ENCODE measurements at regions not wholly inside any gene's neighbourhood (a gene's known extent, or its start where the extent isn't known, plus 50 kb on each side); places are given as distances from the start of the nearest gene placed in this dataset.

DNA sequence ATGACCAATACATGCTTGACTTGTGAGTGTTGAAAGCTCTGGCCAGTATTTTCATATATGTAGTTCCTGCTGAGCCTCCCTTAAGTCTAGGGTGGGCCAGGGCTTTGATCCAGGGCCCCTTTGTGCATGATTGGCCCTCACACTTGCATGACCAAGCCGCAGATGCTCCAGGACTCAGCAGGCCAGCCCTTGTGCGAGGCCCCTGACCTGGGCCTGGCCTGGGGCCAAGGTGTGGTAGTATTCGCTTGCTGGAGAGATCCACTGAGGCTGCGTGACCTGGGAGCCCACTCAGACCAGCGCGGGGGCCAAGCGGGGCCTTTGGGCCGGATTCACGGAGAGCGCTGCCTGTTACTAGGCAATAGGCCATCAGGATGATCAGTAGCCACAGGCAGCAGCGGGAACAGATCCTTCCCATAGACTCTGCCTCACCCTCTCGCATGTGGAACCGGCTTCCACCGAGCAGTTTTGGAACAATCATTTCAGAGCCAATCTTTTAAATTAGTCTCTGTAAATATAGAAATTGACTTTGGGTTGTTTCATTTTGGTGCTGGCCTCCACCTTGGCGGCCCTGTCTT is 79.0 kb upstream of the PTCH1 start:
- Mint-ChIP-seq H3K4me1 (no peaks in the 10 kb centered on the region), H3K36me3 (no peaks in the 10 kb centered on the region), H3K27ac (no peak overlapping the region), H3K27me3 (ENCODE audit: low read depth) (no peaks in the 10 kb centered on the region), H3K9me3 (no peaks in the 10 kb centered on the region), H3K4me3 (no peak overlapping the region)
- TF ChIP-seq, protein P1, sequence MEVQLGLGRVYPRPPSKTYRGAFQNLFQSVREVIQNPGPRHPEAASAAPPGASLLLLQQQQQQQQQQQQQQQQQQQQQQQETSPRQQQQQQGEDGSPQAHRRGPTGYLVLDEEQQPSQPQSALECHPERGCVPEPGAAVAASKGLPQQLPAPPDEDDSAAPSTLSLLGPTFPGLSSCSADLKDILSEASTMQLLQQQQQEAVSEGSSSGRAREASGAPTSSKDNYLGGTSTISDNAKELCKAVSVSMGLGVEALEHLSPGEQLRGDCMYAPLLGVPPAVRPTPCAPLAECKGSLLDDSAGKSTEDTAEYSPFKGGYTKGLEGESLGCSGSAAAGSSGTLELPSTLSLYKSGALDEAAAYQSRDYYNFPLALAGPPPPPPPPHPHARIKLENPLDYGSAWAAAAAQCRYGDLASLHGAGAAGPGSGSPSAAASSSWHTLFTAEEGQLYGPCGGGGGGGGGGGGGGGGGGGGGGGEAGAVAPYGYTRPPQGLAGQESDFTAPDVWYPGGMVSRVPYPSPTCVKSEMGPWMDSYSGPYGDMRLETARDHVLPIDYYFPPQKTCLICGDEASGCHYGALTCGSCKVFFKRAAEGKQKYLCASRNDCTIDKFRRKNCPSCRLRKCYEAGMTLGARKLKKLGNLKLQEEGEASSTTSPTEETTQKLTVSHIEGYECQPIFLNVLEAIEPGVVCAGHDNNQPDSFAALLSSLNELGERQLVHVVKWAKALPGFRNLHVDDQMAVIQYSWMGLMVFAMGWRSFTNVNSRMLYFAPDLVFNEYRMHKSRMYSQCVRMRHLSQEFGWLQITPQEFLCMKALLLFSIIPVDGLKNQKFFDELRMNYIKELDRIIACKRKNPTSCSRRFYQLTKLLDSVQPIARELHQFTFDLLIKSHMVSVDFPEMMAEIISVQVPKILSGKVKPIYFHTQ (CRISPR knock-in tag; IDR thresholded peaks at IDR 0.05): no peak
- TF ChIP-seq ZNF121 (CRISPR knock-in tag; IDR thresholded peaks at IDR 0.05) (no peak), JUN (CRISPR knock-in tag; IDR thresholded peaks at IDR 0.05) (no peak), FOXK1 (CRISPR knock-in tag; IDR thresholded peaks at IDR 0.05) (no peak), HMGA2 (CRISPR knock-in tag; IDR thresholded peaks at IDR 0.05) (no peak), ATF1 (CRISPR knock-in tag; IDR thresholded peaks at IDR 0.05) (no peak), ZNF263 (CRISPR knock-in tag; IDR thresholded peaks at IDR 0.05; ENCODE audit: low read depth) (no peak), NFYB (CRISPR knock-in tag; conservative IDR thresholded peaks at IDR 0.05; ENCODE audit: low read depth) (no peak)
- TF ChIP-seq, protein P2, sequence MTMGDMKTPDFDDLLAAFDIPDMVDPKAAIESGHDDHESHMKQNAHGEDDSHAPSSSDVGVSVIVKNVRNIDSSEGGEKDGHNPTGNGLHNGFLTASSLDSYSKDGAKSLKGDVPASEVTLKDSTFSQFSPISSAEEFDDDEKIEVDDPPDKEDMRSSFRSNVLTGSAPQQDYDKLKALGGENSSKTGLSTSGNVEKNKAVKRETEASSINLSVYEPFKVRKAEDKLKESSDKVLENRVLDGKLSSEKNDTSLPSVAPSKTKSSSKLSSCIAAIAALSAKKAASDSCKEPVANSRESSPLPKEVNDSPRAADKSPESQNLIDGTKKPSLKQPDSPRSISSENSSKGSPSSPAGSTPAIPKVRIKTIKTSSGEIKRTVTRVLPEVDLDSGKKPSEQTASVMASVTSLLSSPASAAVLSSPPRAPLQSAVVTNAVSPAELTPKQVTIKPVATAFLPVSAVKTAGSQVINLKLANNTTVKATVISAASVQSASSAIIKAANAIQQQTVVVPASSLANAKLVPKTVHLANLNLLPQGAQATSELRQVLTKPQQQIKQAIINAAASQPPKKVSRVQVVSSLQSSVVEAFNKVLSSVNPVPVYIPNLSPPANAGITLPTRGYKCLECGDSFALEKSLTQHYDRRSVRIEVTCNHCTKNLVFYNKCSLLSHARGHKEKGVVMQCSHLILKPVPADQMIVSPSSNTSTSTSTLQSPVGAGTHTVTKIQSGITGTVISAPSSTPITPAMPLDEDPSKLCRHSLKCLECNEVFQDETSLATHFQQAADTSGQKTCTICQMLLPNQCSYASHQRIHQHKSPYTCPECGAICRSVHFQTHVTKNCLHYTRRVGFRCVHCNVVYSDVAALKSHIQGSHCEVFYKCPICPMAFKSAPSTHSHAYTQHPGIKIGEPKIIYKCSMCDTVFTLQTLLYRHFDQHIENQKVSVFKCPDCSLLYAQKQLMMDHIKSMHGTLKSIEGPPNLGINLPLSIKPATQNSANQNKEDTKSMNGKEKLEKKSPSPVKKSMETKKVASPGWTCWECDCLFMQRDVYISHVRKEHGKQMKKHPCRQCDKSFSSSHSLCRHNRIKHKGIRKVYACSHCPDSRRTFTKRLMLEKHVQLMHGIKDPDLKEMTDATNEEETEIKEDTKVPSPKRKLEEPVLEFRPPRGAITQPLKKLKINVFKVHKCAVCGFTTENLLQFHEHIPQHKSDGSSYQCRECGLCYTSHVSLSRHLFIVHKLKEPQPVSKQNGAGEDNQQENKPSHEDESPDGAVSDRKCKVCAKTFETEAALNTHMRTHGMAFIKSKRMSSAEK (CRISPR knock-in tag; IDR thresholded peaks at IDR 0.05; ENCODE audit: borderline replicate concordance): no peak
- ATAC-seq (no peak), DNase-seq (ENCODE audit: low spot score) (no peak)
- ChIA-PET POLR2A (no interaction called here), CTCF (interaction anchor here (1.1 kb wide), 1 partner anchor 17 kb away, joined by 4 read pairs; no protein-coding TSS in a partner anchor)

DNA sequence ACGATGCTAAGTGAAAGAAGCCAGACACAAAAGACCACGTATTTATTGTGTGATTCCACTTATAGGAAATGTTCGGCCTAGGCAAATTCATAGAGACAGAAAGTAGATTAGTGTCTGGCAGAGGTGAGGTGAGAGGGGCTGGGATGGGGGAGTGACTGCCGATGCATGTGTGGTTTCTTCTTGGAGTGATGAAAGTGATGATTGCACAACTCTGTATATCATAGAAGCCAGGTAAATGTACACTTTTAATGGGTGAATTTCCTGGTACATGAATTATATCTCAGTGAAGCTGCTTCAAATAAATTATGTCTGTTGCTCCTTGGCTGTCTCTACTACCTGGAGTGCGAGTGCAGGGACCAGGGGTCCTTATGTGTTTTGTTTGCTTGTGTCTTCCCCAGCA is 76.2 kb upstream of the PTCH1 start:
- no peak for ATAC-seq
- H3K36me3 Mint-ChIP-seq: no peaks in the 10 kb centered on the region
- no peaks in the 10 kb centered on the region for H3K9me3 Mint-ChIP-seq

DNA sequence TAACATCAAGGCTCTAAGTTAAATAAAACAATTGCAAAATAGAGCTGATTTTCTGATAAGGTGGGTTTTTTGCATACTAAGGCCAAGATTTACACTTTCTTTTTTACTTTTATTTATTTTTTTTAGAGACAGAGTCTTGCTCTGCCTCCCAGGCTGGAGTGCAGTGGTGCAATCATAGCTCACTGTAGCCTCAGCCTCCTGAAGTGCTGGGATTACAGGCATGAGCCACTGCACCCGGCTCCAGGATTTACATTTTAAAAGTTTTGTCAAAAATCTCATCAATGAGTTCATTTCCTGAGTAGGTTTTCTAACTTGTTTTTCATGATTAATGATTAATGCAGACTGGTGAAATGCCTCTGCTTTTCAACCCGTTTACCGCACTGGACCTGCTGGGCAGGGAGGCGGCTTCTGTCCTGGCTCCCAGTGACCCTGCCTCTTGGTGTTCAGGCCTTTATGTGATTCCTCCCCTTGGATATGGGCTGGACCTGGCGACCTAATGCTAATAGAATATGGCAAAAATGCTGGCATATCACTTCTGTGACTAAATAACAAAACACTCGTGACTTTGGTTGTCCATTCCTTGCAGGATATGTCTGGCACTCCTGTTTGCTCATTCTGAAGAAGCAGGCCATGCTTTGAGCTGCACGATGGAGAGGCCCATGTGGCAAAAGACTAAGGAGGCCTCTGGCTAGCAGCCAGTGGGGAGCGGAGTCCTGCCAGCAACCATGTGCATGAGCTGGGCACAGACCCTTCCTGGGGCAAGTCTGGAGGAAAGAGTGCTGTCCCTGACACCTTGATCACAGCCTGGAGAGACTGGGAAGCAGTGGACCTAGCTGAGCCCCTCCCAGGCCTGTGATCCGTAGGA is 72.2 kb upstream of the PTCH1 start:
- no peak for TF ChIP-seq FOXJ3 (CRISPR knock-in tag; IDR thresholded peaks at IDR 0.05; ENCODE audit: borderline replicate concordance)
- TF ChIP-seq SP1 (CRISPR knock-in tag; conservative IDR thresholded peaks at IDR 0.05): no peak
- no peak for TF ChIP-seq CBFB (CRISPR knock-in tag; IDR thresholded peaks at IDR 0.05; ENCODE audit: low read depth)
- ChIA-PET CTCF (no interaction called here), POLR2A (no interaction called here)
- DNase-seq (ENCODE audit: low spot score) (no peak), ATAC-seq (no peak)
- Mint-ChIP-seq H3K36me3 (no peaks in the 10 kb centered on the region), H3K4me3 (no peak overlapping the region), H3K27ac (no peak overlapping the region), H3K9me3 (no peaks in the 10 kb centered on the region), H3K4me1 (peaks cover 6% of the 10 kb centered on the region), H3K27me3 (ENCODE audit: low read depth) (peaks cover 3% of the 10 kb centered on the region; the same call in 1 of the 2 replicates)

More for the DNA sequence above, 76.2 kb upstream of the PTCH1 start:
- TF ChIP-seq, protein P3, sequence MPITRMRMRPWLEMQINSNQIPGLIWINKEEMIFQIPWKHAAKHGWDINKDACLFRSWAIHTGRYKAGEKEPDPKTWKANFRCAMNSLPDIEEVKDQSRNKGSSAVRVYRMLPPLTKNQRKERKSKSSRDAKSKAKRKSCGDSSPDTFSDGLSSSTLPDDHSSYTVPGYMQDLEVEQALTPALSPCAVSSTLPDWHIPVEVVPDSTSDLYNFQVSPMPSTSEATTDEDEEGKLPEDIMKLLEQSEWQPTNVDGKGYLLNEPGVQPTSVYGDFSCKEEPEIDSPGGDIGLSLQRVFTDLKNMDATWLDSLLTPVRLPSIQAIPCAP (CRISPR knock-in tag; IDR thresholded peaks at IDR 0.05): no peak
- TF ChIP-seq MYBL2 (CRISPR knock-in tag; IDR thresholded peaks at IDR 0.05) (no peak), SMAD4 (CRISPR knock-in tag; IDR thresholded peaks at IDR 0.05) (no peak)
- ChIA-PET CTCF (no interaction called here), POLR2A (no interaction called here)
- DNase-seq (ENCODE audit: low spot score): no peak
- no peaks in the 10 kb centered on the region for H3K4me1 Mint-ChIP-seq
- H3K4me3 Mint-ChIP-seq: no peak overlapping the region
- no peak overlapping the region for H3K27ac Mint-ChIP-seq
- no peaks in the 10 kb centered on the region for H3K27me3 Mint-ChIP-seq (ENCODE audit: low read depth)

All from WTC11 (cell line).